GM12892 (cell line): ENCODE measurements at regions not wholly inside any gene's neighbourhood (a gene's known extent, or its start where the extent isn't known, plus 50 kb on each side); places are given as distances from the start of the nearest gene placed in this dataset.
"Not testable (repeated sequence)": the region's sequence is repeated elsewhere in the genome, so short reads cannot be mapped to it uniquely, and the experiment has no call there.

Source experiments
- DNase-seq: peaks from one replicate; pipeline ENCODE4 v3.0.0; 2011; ENCODE audit not compliant: insufficient read length
- FAIRE-seq: peaks from 2 replicates; lab custom pipeline; 2011; peaks lifted over from hg19 to GRCh38; lab: Jason Lieb, UNC
- POLR2A ChIP-seq: IDR thresholded peaks from 2 replicates; pipeline ENCODE4 v1.6.1; 2011; ENCODE audit warnings: low read depth, low read length, control low read depth
- POLR2AphosphoS5 ChIP-seq: IDR thresholded peaks from 2 replicates; pipeline ENCODE4 v1.6.1; 2011; ENCODE audit warnings: low read depth, low read length, control low read depth
- TAF1 ChIP-seq: IDR thresholded peaks from 2 replicates; pipeline ENCODE4 v1.6.1; 2011; ENCODE audit warnings: low read depth, mild to moderate bottlenecking, control low read depth, low read length, borderline replicate concordance

DNA sequence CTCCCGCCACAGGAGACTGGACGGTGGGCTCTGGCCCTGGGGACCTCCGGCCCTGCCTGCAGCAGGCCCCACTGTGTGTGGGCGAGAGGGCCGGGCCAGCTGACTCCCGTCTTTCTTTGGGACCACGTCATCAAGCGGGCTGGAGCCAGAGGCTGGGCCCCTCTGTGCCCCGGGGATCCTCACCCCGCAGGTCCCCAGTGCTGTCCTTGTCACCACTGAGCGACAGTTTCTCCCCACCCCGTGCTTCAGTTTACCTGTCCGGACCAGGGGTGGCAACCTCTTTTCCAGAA lies 181.9 kb upstream of the ZNF469 start:
- FAIRE-seq (no peak), DNase-seq (no peak)
- TF ChIP-seq TAF1 (no peak), POLR2AphosphoS5 (no peak), POLR2A (no peak)

DNA sequence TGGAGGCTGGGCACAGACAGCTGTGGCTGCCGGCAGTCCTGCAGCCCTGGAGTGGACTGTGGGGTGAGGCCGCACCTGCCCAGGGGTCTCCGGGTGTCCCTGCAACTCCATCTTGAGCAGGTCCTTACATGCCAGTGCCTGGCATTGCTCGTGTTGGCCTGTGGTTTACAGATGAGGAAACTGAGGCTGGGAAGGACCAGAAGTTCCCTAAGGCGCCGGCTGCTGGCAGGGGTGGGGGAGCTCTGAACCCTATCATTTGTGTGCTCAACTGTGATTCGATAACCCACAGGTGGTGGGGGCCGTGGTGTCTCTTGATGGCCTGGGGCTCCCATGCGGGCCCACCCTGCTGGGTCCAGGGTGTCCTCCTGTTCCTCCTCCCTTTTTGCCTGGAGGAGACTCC lies 181.1 kb upstream of the ZNF469 start:
- DNase-seq, FAIRE-seq: not testable (repeated sequence)

DNA sequence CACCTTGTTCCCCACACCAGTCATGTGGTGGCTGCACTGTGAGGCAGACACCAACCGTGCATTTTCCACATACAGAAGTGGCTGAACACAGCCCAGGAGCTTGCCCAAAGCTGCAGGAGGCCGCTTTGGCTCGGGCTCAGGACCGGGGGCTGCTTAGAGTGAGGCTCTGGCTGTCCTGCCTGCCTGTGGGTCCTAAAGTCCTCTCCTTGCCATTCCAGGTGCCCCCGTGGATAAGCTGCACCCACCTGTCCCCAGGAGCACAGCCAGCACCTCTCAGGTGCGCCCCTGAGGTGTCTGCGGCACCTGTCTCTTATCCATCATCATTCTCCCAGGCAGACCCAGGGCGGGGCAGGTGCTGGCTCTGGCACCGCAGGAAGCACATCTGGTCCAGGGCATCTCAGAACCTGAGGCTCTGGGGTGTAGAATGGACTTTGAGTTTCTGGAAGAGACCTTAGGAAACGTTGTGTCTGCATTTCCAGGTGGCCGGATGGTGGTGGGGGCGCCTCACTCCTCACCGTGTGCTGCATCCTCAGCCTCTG lies 180.5 kb upstream of the ZNF469 start:
- TF ChIP-seq TAF1 (no peak), POLR2A (no peak), POLR2AphosphoS5 (no peak)
- DNase-seq (no peak), FAIRE-seq (no peak)

DNA sequence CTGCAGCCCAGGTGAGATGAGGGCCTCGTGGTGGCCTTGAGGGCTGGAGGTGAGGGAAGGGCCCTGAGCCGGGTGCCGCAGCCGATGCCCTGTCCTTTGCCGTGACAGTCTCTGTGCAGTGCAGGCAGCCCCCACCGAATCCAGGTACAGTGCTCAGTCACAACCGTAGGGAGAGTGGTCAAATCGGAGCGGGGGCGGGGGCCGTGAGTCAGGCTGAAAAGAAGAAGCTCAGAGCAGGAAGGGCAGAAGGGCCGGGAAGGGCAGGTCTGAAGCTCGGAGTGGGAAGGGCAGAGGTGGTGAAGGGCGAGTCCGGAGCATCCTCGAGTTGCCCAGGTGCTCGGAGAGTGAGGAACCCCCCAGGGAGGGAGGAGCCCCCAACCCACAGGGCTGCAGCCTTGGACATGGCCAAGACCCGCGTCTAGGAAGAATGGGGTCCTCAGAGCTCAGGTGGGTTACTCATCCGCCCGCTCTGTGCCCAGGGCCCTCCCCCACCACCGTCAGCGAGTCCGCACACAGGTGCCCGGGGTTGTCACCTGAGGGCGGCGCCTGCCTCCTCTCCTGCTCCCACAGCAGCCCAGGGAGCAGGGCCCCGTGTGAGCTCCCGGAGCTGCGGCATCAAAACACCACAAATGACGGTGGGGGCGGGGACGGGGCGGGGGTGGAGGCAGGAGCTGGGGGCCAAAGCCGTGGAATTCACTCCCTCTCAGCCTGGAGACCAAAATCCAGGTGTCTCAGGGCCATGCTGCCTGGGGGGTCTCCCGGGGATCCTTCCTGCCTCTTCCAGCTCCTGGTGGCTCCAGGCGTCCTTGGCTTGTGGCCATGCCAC lies 179.7 kb upstream of the ZNF469 start:
- not testable (repeated sequence) for DNase-seq, FAIRE-seq

DNA sequence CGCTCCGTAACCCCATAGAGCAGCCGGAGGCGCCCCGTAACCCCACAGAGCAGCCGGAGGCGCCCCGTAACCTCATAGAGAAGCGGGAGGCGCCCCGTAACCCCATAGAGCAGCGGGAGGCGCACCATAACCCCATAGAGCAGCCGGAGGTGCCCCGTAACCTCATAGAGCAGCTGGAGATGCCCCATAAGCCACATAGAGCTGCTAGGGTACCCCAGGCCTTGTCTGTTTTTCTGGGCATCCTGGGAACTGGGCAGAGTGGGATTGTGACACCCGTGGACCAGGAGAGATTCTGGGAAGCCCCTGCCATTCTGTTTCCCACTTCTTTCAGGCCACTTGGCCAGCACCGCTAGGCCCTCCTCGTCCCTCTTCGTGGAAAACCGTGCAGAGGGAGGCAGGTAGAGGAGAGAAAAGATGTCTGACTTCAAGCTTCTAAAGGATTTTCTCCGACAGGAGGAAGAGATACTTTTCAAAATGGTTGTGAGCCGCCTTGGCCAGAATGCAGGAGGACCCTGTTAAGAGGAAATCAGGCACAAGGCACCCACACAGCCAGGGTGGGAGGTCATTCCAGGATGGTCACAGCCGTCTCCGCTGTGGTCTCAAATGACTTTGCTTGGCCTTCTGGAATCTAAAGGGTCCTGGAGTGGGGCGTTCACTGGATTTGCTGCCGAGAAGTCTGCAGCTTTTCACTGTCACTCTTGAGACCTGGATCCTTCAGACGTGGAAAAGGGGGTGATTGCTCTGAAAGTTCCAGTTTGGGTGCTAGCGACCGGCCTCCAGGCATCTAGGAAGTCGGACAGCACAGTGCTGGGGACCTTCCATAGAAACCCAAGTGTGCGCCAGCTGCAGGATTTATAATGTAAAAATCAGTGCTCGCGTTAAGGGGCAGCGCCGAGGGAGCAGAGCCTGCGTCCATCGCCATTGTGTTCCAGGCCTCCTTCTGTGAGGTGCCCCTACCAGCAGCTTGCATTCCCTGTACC lies 178.3 kb upstream of the ZNF469 start:
- DNase-seq, FAIRE-seq: not testable (repeated sequence)

DNA sequence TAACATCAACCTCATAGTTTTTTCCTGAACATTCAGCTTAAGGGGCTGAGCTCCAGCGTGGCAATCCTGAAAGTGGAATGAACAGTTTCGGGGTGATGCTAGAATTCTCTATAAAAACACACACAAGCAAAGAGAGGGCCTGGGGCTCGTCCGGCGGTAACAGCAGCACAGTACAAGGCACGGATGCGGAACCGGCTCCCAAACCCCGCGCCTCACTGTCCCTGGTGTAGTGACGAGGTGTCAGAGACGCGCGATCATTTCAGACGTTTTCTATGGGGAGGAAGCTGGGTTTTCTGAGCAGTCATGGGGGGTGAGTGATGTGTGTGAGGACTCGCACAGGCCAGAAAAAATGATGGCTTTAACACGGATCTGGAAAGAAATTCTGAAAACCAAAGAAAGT lies 177.3 kb upstream of the ZNF469 start:
- not testable (repeated sequence) for DNase-seq, FAIRE-seq

DNA sequence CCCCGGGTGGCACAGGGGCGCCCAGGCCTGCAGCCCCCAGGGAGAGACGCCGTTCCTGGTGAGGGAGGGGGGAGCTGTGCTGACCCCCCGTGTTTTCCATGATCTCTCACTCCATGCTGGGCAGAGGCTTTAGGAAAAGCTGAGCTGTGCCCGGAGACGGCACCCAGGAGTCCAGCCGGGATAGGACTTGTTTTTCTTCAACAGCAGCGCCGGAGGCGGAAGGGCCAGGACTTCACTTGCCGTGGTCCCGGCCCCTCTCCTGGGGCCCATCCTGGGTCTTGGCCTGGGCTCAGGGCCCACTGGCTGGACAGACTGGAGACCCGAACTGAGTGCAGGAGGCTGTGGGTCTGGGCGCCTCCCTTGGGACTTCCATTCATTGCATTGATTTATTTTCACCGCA lies 176.8 kb upstream of the ZNF469 start:
- not testable (repeated sequence) for FAIRE-seq, DNase-seq

DNA sequence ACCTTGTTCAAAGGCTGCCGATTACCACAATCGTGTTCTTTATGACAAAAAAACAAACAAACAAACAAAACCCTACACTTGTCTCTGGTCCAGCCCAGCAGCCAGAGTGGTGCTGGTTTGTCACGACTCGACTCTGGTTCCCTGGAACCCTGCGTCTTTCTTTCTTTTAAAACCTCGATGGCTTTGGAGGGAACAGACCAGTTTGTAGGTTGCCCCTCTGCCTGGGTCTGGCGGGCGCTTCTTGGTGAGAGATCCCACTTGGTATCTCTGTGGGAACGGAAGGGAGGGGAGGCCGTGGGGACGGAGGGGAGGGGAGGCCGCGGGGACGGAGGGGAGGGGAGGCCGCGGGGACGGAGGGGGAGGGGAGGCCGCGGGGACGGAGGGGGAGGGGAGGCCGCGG lies 176.2 kb upstream of the ZNF469 start:
- not testable (repeated sequence) for FAIRE-seq, DNase-seq

DNA sequence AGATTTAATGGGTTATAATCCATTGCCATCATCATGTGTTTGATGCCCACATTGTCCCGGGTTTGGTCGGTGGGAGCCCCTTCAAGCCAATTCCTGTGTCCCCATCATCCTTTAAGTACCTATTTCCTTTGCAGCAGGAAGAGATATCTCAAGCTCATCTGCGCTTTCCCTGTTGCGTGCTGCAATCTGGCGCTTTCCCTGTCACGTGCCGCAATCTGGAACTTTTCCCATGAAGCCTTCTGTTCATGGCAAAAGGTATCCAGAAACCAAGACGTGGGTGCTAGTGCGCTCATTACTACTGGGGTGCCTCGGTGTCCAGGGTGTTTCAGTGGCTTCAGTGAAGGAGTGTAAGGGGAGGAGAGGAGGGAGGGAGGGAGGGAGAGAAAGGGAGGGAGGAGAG lies 174.6 kb upstream of the ZNF469 start:
- TF ChIP-seq POLR2A (no peak), TAF1 (no peak), POLR2AphosphoS5 (no peak)
- FAIRE-seq (no peak), DNase-seq (no peak)

DNA sequence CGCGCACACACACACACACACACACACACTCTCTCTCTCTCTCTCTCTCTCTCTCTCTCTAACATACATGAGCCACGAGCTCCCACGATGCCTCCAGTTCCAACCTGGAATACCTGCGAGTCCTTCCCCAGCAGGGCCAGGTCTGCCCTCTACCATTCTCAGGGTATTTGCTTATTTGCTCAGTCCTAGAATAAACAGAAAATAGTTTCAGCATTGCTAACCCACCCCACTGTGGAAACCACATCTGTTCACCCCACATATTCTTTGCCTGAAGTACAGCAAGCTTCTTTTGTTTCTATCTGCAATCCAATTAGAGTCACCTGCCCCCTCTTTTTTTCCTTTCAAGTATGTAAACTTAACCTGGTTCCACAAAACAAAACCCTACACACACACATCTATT lies 174.0 kb upstream of the ZNF469 start:
- DNase-seq, FAIRE-seq: not testable (repeated sequence)

DNA sequence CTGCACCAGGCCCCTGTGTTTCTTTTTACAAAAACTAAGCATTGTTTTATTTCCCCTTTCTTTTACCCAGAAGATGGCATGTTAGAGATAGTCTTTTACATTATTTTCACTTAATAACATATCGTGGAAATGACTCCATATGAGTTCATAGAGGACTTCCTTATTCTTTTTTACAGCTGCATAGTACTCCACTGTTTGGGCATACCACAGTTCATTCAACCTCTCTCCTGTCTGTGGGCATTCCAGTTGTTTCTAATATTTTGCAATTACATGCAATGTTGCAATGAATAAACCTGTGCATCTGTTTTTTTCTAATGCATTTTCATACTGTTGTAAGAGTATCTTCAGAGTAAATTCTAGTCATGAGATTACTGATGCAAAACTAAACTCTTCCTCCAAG lies 173.2 kb upstream of the ZNF469 start:
- DNase-seq, FAIRE-seq: not testable (repeated sequence)

DNA sequence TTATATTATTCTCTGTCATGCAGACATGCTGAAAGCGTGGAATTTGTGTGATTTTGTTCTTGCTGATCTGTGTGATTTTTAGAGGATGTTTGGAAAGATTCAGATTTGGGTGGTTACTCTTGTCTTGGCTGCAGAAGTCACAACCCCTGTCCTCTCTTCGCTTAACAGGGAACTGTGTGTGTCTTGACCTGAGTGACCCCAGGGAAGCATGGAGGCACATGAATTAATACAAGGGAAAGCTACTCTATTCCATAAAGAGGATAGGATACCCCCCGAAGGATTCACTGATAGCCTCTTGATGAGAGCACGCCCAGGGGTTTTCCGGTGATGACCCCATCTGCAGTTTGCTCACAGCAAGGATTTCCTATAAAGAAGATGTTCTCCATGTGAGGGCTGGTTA lies 168.8 kb upstream of the ZNF469 start:
- not testable (repeated sequence) for DNase-seq, FAIRE-seq

DNA sequence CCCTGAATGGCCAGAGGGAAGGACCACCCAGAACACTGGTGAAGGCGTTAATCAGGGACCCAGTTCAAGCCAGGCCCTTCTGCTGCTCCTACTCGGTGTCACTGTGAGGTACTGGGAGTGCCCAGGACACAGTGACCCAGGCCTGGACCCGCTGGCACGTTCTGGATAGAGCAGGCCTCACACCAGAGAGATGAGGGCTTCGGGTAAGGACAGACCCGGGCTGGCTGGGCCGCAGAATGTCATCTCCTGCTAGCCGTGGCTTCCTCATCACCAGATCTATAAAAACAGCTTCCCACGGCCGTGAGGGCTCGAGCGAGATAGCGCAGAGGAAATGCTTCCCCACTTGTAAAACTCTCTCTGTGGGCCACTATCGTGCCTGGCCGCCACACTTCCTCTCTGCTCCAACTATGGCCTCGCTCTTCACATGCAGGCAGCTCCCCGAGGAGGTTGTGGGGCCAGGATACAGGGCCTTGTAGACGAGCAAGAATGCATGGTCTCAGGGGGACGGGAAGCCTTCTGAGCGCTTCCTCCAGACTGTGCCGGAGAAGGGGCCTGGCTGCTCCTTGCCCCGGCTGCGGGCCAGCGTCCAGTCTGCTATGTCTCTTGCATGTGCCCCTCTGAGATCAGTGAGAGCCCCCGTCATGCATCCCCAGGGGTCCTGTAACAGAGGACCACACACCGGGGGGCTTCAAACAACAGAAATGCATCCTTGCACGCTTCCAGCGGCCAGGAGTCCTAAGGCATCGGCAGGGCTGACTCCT lies 161.6 kb upstream of the ZNF469 start:
- not testable (repeated sequence) for DNase-seq, FAIRE-seq

DNA sequence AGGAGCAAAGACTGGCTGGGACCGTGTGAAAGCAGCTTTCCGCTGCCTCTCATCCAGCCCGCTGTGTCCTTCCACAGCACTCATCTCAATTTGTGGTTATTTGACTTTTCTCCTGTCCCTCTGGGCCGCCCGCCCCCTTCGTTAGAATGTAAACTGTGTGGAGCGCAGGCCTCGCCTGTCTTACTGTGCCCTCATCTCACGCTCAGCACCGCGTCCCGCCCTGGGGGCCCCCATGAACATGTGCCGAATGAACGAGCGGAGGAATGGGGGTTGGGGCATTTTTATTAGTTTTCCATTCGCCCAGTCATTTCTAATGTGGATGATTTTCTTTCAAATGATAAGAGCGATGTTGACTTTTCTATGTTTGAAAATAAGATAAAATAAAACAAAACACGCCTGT lies 159.1 kb upstream of the ZNF469 start:
- not testable (repeated sequence) for DNase-seq, FAIRE-seq

DNA sequence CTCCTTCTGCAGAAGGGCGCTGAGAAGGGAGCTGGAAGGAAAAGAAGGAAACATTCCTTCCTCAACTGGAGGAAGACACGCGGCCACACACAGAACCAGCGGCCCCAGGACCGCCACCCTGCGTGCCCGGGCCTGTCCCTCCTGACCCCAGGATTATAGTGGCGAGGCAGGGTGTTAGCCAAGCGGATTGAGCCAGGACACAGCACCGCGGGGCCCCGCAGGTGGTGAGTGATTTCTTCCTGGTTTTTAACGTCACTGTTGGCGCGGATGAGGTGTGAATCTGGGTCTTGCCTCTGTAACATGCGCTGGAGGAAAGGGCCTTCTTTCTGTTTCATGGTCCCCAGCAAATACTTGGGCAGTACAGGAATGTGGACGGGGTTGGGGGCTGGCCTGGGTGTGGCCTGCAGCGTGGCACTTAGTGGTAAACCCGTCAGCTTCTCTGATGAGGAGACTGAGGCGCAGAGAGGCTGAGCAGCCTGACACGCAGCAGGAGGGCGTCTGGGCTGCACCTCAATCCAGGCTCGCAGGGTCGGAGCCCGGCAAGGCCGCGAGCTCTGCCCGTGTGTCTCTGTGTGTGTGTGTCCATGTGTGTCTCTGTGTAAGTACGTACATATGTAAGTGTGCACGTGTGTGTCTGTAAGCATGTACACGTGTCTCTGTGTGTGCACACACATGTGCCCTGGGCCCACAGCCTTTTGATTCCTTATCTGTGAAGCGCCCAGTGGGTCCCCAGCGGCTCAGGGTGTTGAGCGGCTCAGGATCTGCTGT lies 158.4 kb upstream of the ZNF469 start:
- not testable (repeated sequence) for FAIRE-seq, DNase-seq

DNA sequence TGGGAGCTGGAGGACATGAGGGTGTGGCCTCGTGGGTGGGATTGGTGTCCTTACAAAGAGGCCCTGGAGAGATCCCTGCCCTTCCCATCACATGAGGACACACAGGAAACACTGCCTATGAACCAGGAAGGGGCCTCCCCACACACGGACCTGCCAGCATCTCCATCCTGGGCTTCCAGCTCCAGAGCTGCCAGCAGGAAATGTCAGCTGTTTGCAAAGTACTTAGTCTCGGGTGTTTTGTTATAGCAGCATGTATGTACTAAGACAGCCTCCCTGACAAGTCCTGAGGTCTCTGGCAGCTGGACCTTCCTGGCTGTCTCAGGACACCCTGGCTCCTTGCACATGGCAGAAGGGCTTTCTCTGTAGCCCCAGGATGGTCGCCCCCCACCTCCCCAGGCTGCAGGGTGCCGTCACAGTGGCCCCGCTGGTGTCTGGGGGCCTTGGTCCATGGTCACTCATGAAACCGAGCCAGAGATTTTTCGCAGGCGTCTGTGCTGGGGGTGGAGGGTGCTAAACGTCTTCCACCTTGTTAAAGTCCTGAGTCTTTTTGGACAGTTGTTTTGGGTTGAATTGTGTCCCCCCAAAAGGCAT lies 157.0 kb upstream of the ZNF469 start:
- FAIRE-seq, DNase-seq: not testable (repeated sequence)

DNA sequence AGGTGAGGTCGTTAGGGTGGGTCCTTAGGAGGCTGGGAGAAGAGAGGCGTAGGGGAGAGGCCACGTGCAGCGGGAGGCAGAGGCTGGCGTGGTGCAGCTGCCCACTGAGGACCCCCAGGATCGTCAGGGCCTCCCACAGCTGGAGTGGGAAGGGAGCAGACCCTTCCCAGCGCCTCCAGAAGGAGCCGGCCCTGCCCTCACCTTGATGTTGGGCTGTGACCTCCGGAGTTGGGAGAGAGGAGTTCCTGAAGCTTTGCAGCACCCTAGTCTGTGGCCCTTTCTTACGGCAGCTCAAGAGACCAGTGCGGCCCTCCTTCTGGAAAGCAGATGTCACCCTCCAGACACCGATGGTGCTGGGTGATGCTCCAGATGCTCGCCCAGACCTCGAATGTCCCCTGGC lies 156.5 kb upstream of the ZNF469 start:
- not testable (repeated sequence) for DNase-seq

More for the DNA sequence above, 156.5 kb upstream of the ZNF469 start:
- not testable (repeated sequence) for FAIRE-seq
